Peyer's patch (tissue), 4 donors: ENCODE measurements at regions not wholly inside any gene's neighbourhood (a gene's known extent, or its start where the extent isn't known, plus 50 kb on each side); places are given as distances from the start of the nearest gene placed in this dataset.

Source experiments
- POLR2A ChIP-seq, 2 donors: fragments of 450-650 bp; IDR thresholded peaks; one replicate each; pipeline ENCODE4 v1.5.1; 2017; ENCODE audit warnings: antibody characterized with exemption in 2 of 2, mild to moderate bottlenecking in 2 of 2, moderate library complexity in 2 of 2
- TF ChIP-seq, protein P1 (sequence below), 6 experiments: fragments of 450-650 bp in 4 of 6; fragments of 200-600 bp in 2 of 6; sonication (generic) in 1 of 6; IDR thresholded peaks; one replicate each; pipeline ENCODE4 v1.5.1; 2017 to 2019; ENCODE audit warnings: antibody characterized with exemption in 6 of 6, mild to moderate bottlenecking in 3 of 6, moderate library complexity in 1 of 6

DNA sequence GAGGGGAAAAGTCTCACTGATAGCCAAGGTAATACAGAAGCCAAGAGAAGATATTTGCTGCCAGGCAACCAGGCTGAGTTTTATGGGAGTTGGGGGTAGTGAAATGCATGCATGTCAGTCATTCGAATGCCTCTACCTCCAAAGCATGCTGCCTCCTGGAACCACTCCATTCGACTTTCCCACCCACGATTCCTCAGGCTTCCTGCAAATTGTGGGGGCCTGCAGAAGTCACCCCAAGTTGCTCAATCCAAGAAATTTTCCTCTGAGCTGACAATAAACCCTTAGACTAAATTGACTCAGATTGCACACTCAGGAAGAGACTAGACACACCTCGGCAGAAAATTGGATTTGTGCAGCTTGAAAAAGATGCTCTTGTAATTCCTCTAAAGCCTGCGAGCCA, 73.6 kb upstream of the GRK3 start:
- no peak for TF ChIP-seq POLR2A (IDR thresholded peaks at IDR 0.05)
- TF ChIP-seq, protein P1, sequence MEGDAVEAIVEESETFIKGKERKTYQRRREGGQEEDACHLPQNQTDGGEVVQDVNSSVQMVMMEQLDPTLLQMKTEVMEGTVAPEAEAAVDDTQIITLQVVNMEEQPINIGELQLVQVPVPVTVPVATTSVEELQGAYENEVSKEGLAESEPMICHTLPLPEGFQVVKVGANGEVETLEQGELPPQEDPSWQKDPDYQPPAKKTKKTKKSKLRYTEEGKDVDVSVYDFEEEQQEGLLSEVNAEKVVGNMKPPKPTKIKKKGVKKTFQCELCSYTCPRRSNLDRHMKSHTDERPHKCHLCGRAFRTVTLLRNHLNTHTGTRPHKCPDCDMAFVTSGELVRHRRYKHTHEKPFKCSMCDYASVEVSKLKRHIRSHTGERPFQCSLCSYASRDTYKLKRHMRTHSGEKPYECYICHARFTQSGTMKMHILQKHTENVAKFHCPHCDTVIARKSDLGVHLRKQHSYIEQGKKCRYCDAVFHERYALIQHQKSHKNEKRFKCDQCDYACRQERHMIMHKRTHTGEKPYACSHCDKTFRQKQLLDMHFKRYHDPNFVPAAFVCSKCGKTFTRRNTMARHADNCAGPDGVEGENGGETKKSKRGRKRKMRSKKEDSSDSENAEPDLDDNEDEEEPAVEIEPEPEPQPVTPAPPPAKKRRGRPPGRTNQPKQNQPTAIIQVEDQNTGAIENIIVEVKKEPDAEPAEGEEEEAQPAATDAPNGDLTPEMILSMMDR (IDR thresholded peaks at IDR 0.05): no peak
